Mucosa of rectum (tissue), 2 donors: ENCODE measurements at regions not wholly inside any gene's neighbourhood (a gene's known extent, or its start where the extent isn't known, plus 50 kb on each side); places are given as distances from the start of the nearest gene placed in this dataset.

ENCODE experiments used
- H3K27ac ChIP-seq, 2 donors: one replicate each; pipeline ENCODE4 v1.7.0; 2013; ENCODE audit warnings: inconsistent platforms in 2 of 2, low read depth in 2 of 2, low read length in 2 of 2
- H3K27me3 ChIP-seq, 2 donors: one replicate each; pipeline ENCODE4 v1.7.0; 2013; ENCODE audit warnings: low read length in 2 of 2; ENCODE audit not compliant: control insufficient read depth in 2 of 2, insufficient read depth in 2 of 2
- H3K36me3 ChIP-seq, 2 donors: one replicate each; pipeline ENCODE4 v1.7.0; 2013; ENCODE audit warnings: low read length in 2 of 2; ENCODE audit not compliant: control insufficient read depth in 2 of 2, insufficient read depth in 2 of 2
- H3K4me1 ChIP-seq, 2 donors: one replicate each; pipeline ENCODE4 v1.7.0; 2013; ENCODE audit warnings: low read length in 2 of 2, mild to moderate bottlenecking in 1 of 2; ENCODE audit not compliant: control insufficient read depth in 2 of 2, insufficient read depth in 2 of 2
- H3K4me3 ChIP-seq, 2 donors: one replicate each; pipeline ENCODE4 v1.7.0; 2013; ENCODE audit warnings: low read length in 2 of 2
- H3K9ac ChIP-seq, 2 donors: one replicate each; pipeline ENCODE4 v1.7.0; 2013; ENCODE audit warnings: low read length in 2 of 2, low read depth in 1 of 2, mild to moderate bottlenecking in 1 of 2
- H3K9me3 ChIP-seq, 2 donors: one replicate each; pipeline ENCODE4 v1.7.0; 2013; ENCODE audit warnings: low read length in 2 of 2; ENCODE audit not compliant: control insufficient read depth in 2 of 2
- donor health status: healthy.
- donor health status: Normal muscosa, but diverticular disease.

DNA sequence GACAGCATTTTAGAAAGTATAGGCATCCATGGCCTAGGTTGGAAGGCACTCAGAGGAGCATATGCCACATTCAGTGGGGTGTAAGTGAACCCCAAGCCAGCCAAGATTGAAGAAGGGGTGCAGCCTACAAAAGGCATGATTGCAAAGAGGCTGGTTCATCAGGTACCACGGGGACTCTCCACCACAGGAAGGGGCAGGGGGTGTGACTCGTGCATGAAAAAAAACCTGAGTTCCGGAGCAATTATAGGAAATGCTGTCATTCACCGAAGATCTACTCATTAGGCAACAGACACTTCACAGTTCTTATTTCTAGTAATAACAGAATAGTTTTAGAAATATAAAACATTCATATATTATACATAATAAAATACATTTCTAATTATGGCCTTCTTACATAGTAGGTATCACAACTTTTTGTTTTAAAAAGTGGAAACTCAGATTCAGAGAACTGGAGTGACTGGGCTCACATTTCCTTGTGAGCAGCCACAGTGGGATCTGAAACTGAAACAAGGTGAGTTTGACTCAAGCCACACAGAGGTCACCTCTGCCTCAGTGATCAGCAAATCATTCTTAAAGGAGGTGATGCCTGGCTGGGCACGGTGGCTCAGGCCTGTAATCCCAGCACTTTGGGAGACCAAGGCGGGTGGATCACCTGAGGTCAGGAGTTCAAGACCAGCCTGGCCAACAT lies 188.4 kb upstream of the GYPC start:
- Histone ChIP-seq H3K27me3 (no peaks in the 10 kb centered on the region), H3K27ac (no peak overlapping the region), H3K9me3 (no peaks in the 10 kb centered on the region), H3K9ac (no peak overlapping the region), H3K36me3 (no peaks in the 10 kb centered on the region), H3K4me3 (no peak overlapping the region), H3K4me1 (no peaks in the 10 kb centered on the region)

DNA sequence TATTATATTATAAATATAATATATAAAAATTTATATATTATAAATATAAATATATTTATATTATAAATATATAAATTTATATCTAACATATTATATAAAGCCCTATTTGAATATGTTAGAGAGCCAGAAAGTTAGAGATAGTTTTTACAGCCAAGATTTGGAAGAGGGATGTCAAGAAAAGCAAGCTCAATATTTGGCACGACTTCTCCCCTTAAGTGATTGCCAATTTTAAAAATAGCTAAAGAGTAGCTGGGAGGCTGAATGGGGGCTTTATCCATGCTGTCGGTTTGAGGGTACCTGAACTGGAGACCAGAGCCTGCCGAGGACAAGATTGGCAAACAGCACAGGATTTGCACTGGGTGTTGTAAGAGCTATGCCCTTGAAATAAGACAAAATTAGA lies 180.9 kb upstream of the GYPC start:
- H3K4me3 ChIP-seq, result no peak overlapping the region
- no peaks in the 10 kb centered on the region for H3K27me3 ChIP-seq
- no peaks in the 10 kb centered on the region for H3K36me3 ChIP-seq
- H3K4me1 ChIP-seq, result no peaks in the 10 kb centered on the region
- no peaks in the 10 kb centered on the region for H3K9me3 ChIP-seq
- H3K9ac ChIP-seq, result no peak overlapping the region
- H3K27ac ChIP-seq, result no peak overlapping the region

DNA sequence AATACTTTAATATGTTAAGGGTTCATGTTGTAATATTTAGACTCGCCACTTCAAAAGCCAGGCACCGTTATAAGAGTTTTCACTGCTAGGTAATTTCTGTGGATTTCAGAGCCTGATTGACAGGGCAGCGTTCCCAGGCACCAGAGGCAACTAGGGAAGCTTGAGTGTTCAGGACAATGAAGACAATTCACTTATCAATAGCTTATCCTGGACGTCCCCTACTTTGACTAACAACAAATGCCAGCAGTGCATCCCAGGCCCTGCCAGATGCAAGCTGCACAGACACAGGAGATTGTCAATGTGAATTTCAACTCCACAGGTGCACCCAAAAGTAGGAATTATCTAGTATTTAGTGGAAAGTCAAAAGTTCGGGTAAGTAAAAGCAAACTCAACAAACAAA lies 179.3 kb upstream of the GYPC start:
- Histone ChIP-seq H3K27ac (no peak overlapping the region), H3K27me3 (no peaks in the 10 kb centered on the region), H3K36me3 (no peaks in the 10 kb centered on the region), H3K9ac (no peak overlapping the region), H3K9me3 (no peaks in the 10 kb centered on the region), H3K4me3 (no peak overlapping the region), H3K4me1 (no peaks in the 10 kb centered on the region)

DNA sequence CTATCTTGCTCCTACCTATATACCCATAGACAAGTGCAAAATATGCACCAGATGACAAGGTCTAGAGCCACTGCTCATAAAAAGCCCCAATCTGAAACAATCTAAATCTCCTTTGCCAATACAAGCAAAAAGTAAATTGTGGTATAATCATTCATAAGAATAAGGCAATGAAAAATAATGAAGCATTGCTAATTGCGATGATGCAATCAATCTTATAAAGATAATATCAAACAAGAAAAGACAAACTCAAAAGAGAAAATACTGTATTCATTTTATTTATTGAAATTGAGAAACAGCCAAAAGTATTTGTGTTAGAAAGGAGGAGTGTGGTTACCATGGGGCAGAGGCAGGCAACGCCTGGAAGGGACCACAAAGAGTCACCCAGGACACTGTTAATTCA lies 175.9 kb upstream of the GYPC start:
- no peaks in the 10 kb centered on the region for H3K27me3 ChIP-seq
- H3K9me3 ChIP-seq, result no peaks in the 10 kb centered on the region
- no peak overlapping the region for H3K27ac ChIP-seq
- no peaks in the 10 kb centered on the region for H3K36me3 ChIP-seq
- H3K4me3 ChIP-seq, result no peak overlapping the region
- no peak overlapping the region for H3K9ac ChIP-seq
- no peaks in the 10 kb centered on the region for H3K4me1 ChIP-seq

DNA sequence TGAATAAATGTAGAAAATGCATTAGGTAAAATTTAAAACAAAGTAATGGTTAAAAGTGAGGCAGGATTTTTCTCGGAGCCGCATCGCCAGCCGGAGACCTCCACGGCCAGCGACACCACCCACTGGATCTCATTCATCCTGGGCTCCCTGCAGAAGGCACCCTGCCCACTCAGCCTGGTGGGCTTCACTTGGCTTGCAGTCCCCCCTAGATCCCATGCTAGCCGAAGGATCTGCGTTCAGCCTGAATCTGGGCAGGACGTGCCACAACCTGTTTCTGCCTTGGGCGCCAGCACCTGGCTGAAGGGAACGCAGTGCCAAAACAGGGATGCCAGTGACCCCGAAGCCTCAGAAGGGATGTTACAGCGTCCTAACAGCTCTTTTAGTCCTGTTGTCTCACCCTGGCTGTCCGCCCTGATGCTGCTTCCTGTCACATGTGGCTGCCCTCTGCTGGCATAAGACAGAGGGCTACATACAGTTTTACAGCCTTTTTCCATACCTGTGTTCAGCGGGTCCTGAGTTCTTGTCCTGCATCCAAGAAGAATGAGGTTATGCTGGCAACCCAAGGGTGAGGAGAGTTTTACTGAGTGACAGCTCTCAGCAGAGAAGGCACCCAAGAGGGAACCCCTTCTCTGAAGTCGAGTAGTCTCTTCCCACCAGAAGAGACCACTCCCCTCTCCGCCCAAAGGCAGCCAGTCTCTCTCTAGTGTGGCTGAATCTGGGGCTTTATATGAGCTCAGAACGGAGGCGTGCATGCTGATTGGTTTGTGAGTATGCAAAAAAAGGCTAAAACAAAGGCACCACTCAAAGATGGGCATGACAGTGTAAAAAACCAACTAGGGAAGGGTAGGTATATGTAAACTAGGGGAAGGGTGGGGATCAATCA lies 173.1 kb upstream of the GYPC start:
- Histone ChIP-seq H3K36me3 (no peaks in the 10 kb centered on the region), H3K9me3 (no peaks in the 10 kb centered on the region), H3K9ac (no peak overlapping the region), H3K27ac (no peak overlapping the region), H3K4me3 (no peak overlapping the region), H3K4me1 (no peaks in the 10 kb centered on the region), H3K27me3 (no peaks in the 10 kb centered on the region)

DNA sequence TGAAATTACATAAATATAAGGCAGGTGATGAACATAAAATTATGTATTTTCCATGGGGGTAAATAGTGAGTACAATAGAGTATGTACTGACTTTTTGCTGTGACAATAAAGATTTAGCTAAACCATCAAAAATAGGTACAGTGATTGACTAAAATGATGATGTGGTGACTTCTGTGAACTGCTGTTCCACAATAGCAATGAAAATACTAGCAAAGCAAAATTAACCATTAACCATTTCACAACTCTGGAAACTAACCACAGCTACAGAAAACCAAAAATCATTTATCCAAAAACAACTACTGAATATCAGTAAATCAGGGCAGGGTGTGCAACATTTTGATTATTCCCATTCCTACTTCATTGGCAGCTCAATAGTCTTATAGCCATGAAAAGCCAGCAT lies 161.4 kb upstream of the GYPC start:
- Histone ChIP-seq H3K27ac (no peak overlapping the region), H3K9ac (no peak overlapping the region), H3K9me3 (no peaks in the 10 kb centered on the region), H3K27me3 (no peaks in the 10 kb centered on the region), H3K4me3 (no peak overlapping the region), H3K4me1 (no peaks in the 10 kb centered on the region), H3K36me3 (no peaks in the 10 kb centered on the region)

DNA sequence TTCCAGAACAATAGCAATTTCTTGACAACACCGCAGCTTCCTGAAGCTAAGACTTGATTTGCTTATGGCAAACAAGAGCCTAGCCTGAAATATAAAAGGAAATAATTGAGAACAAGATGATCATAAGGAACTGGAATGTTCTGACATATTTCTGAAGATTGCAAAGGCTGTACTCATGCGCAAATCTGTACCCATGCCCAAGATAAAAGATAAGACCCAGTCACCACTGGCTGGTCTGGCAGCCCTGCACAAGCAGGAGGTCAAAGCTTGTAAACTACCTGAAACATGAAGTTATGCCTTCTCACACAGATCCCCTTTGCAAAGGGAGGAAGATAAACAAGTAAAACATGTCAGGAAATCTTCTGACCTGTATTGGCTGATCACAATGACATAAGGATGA lies 160.8 kb upstream of the GYPC start:
- Histone ChIP-seq H3K27me3 (no peaks in the 10 kb centered on the region), H3K27ac (no peak overlapping the region), H3K36me3 (no peaks in the 10 kb centered on the region), H3K4me1 (no peaks in the 10 kb centered on the region), H3K9me3 (no peaks in the 10 kb centered on the region), H3K9ac (no peak overlapping the region), H3K4me3 (no peak overlapping the region)

DNA sequence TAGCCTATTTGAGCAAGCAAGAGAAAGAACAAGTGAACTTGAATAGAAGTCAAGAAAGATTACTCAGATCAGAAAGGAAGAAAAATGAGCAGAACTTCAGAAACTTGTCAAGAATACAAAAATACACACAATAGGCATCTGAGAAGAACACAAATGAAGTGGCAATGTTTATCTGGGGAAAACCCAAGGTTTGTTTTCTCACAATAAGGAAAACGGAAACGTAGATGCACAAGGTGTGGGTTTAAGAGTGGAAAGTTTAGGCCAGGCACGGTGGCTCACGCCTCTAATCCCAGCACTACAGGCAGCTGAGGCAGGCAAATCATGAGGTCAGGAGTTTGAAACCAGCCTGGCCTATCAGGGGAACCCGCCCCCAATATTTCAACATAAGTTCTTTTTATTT lies 159.5 kb upstream of the GYPC start:
- Histone ChIP-seq H3K9ac (no peak overlapping the region), H3K9me3 (no peaks in the 10 kb centered on the region), H3K4me1 (no peaks in the 10 kb centered on the region), H3K27ac (no peak overlapping the region), H3K4me3 (no peak overlapping the region), H3K27me3 (no peaks in the 10 kb centered on the region), H3K36me3 (no peaks in the 10 kb centered on the region)

DNA sequence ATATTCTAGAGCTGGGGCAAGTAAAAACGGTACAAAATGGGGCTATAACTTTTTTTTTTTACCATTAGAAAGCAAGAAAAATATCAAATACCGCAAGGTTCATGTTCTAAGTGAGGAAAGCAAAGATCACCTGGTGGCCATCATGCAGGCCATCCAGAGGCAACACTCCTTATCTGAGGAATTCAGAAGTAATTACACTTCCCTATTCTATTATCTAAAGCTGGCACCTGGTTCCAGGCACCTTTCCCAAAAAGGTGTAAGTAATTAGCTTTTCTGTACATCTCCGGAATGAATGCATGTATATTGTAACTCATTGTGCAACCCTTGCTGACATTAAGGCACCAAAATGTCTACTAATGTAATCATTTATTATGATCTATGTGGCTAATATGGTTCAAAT lies 152.5 kb upstream of the GYPC start:
- Histone ChIP-seq H3K9me3 (no peaks in the 10 kb centered on the region), H3K27me3 (no peaks in the 10 kb centered on the region), H3K27ac (no peak overlapping the region), H3K36me3 (no peaks in the 10 kb centered on the region), H3K9ac (no peak overlapping the region), H3K4me3 (no peak overlapping the region), H3K4me1 (no peaks in the 10 kb centered on the region)

DNA sequence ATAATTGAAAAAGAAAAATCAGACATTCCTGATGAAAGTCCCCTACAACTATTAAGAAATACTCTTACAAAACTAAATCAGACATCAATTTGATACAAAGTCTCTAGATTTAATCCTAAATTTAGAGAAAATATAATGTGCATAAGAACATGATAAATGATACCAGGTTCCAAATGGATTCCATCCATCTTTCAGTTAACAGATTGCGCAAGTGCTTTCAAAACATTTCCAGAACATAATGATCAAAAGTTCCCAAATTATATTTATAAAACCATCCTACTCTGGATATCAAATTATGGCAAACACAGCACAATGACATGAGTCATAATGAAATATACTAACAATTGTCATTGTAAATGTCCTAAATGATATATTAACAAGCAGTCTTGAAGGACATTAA lies 151.0 kb upstream of the GYPC start:
- Histone ChIP-seq H3K9ac (no peak overlapping the region), H3K9me3 (no peaks in the 10 kb centered on the region), H3K36me3 (no peaks in the 10 kb centered on the region), H3K27me3 (no peaks in the 10 kb centered on the region), H3K4me3 (no peak overlapping the region), H3K27ac (no peak overlapping the region), H3K4me1 (no peaks in the 10 kb centered on the region)
